Tibial nerve (tissue), 4 donors: ENCODE measurements at regions not wholly inside any gene's neighbourhood (a gene's known extent, or its start where the extent isn't known, plus 50 kb on each side); places are given as distances from the start of the nearest gene placed in this dataset.

Experiments
- DNase-seq, 2 donors: peaks; one replicate each; pipeline ENCODE4 v3.0.0-alpha.2; 2019; ENCODE audit warnings: low spot score in 2 of 2
- H3K27ac ChIP-seq, 4 donors: fragments of 200-600 bp; sonication (generic) in 3 of 4; one replicate each; pipeline ENCODE4 v1.5.1; 2017 to 2019; ENCODE audit warnings: mild to moderate bottlenecking in 1 of 4
- H3K27me3 ChIP-seq, 2 donors: fragments of 200-600 bp; sonication (generic) in 1 of 2; one replicate each; pipeline versions ENCODE4 v1.5.1 to v1.6.0; 2017 to 2019
- H3K36me3 ChIP-seq, 3 donors: fragments of 200-600 bp; sonication (generic); one replicate each; pipeline ENCODE4 v1.5.1; 2018 to 2019
- H3K4me1 ChIP-seq, 4 donors: fragments of 200-600 bp; sonication (generic) in 3 of 4; one replicate each; pipeline ENCODE4 v1.5.1; 2017 to 2019
- H3K4me3 ChIP-seq, 4 donors: fragments of 200-600 bp; sonication (generic) in 3 of 4; one replicate each; pipeline ENCODE4 v1.5.1; 2017 to 2019; ENCODE audit warnings: mild to moderate bottlenecking in 1 of 4, moderate library complexity in 1 of 4
- H3K9me3 ChIP-seq, 4 donors: fragments of 200-600 bp; sonication (generic) in 3 of 4; one replicate each; pipeline ENCODE4 v1.5.1; 2017 to 2019
- CTCF ChIP-seq, 5 experiments: fragments of 200-600 bp in 3 of 5; fragments of 450-650 bp in 2 of 5; sonication (generic) in 3 of 5; IDR thresholded peaks; one replicate each; pipeline ENCODE4 v1.5.1; 2016 to 2019; ENCODE audit warnings: antibody characterized with exemption in 5 of 5, mild to moderate bottlenecking in 3 of 5, moderate library complexity in 2 of 5
- EP300 ChIP-seq, 2 donors: sonication (generic); formaldehyde crosslinking; IDR thresholded peaks; one replicate each; pipeline ENCODE4 v1.6.1; 2017; ENCODE audit warnings: antibody characterized with exemption in 2 of 2, mild to moderate bottlenecking in 1 of 2
- POLR2A ChIP-seq, 2 donors: fragments of 450-650 bp; IDR thresholded peaks; one replicate each; pipeline ENCODE4 v1.6.1; 2017; ENCODE audit warnings: antibody characterized with exemption in 2 of 2, mild to moderate bottlenecking in 2 of 2, moderate library complexity in 2 of 2
- WGBS, 2 donors: methylation state at CpG; one replicate each; pipeline ENCODE4 v1.1.5; 2018; 5-methylcytosine and 5-hydroxymethylcytosine counted together

- Histone ChIP-seq H3K4me1 (peaks cover 0 to 12% (median 0%) of the 10 kb centered on the region in 4 donors), H3K36me3 (no peaks in the 10 kb centered on the region), H3K27ac (no peak overlapping the region)
These were observed 499.1 kb downstream of the DMAC1 start for GRCh38 chr9:7300484-7300883.

GRCh38 chr9:7298123-7298522 is 501.5 kb downstream of the DMAC1 start:
- Histone ChIP-seq H3K36me3 (no peaks in the 10 kb centered on the region), H3K27ac (no peak overlapping the region), H3K4me3 (no peak overlapping the region), H3K4me1 (no peaks in the 10 kb centered on the region), H3K9me3 (no peaks in the 10 kb centered on the region), H3K27me3 (no peaks in the 10 kb centered on the region)
- 49 to 57% methylated on average over 3 of the region's 3 CpGs for WGBS, 2 donors
- TF ChIP-seq POLR2A (IDR thresholded peaks at IDR 0.05) (no peak), CTCF (IDR thresholded peaks at IDR 0.05) (no peak), EP300 (IDR thresholded peaks at IDR 0.05) (no peak)
- DNase-seq = no peak

More at GRCh38 chr9:7300484-7300883, 499.1 kb downstream of the DMAC1 start:
- TF ChIP-seq POLR2A (IDR thresholded peaks at IDR 0.05) (no peak), CTCF (IDR thresholded peaks at IDR 0.05) (no peak), EP300 (IDR thresholded peaks at IDR 0.05) (no peak)
- DNase-seq = no peak
- 94 to 96% methylated on average over 3 of the region's 3 CpGs for WGBS, 2 donors
- Histone ChIP-seq H3K4me3 (no peak overlapping the region), H3K9me3 (no peaks in the 10 kb centered on the region), H3K27me3 (no peaks in the 10 kb centered on the region)

GRCh38 chr9:7297521-7297920 is 502.1 kb downstream of the DMAC1 start:
- Histone ChIP-seq H3K27ac (no peak overlapping the region), H3K27me3 (no peaks in the 10 kb centered on the region), H3K9me3 (no peaks in the 10 kb centered on the region), H3K4me1 (no peaks in the 10 kb centered on the region), H3K4me3 (no peak overlapping the region), H3K36me3 (no peaks in the 10 kb centered on the region)
- 94 to 96% methylated on average over 1 of the region's 1 CpG for WGBS, 2 donors
- DNase-seq = no peak
- TF ChIP-seq EP300 (IDR thresholded peaks at IDR 0.05) (no peak), CTCF (IDR thresholded peaks at IDR 0.05) (no peak), POLR2A (IDR thresholded peaks at IDR 0.05) (no peak)

- TF ChIP-seq CTCF (IDR thresholded peaks at IDR 0.05) = no peak
- no peak for TF ChIP-seq EP300 (IDR thresholded peaks at IDR 0.05)
- TF ChIP-seq POLR2A (IDR thresholded peaks at IDR 0.05) = no peak
- 95 to 100% methylated on average over 1 of the region's 1 CpG for WGBS, 2 donors
These were observed 506.5 kb downstream of the DMAC1 start for GRCh38 chr9:7293091-7293490.

GRCh38 chr9:7289773-7290172 is 509.8 kb downstream of the DMAC1 start:
- Histone ChIP-seq H3K9me3 (no peaks in the 10 kb centered on the region), H3K36me3 (no peaks in the 10 kb centered on the region), H3K27me3 (no peaks in the 10 kb centered on the region), H3K4me1 (no peaks in the 10 kb centered on the region), H3K27ac (no peak overlapping the region), H3K4me3 (no peak overlapping the region)
- no peak for DNase-seq
- WGBS, 2 donors = 71 to 79% methylated on average over 1 of the region's 1 CpG
- TF ChIP-seq EP300 (IDR thresholded peaks at IDR 0.05) (no peak), POLR2A (IDR thresholded peaks at IDR 0.05) (no peak), CTCF (IDR thresholded peaks at IDR 0.05) (no peak)

More at GRCh38 chr9:7293091-7293490, 506.5 kb downstream of the DMAC1 start:
- Histone ChIP-seq H3K4me3 (no peak overlapping the region), H3K27ac (no peak overlapping the region), H3K27me3 (no peaks in the 10 kb centered on the region), H3K4me1 (no peaks in the 10 kb centered on the region), H3K36me3 (no peaks in the 10 kb centered on the region), H3K9me3 (no peaks in the 10 kb centered on the region)
- DNase-seq = no peak
